ENCODE measurements at regions not wholly inside any gene's neighbourhood (a gene's known extent, or its start where the extent isn't known, plus 50 kb on each side); places are given as distances from the start of the nearest gene placed in this dataset.

- DNase-seq (ENCODE audit: low spot score), result no peak
- no peak for TF ChIP-seq CTCF (IDR thresholded peaks at IDR 0.05)
- peaks cover 1% of the 10 kb centered on the region for H3K36me3 Mint-ChIP-seq (ENCODE audit: low read depth)
- H3K4me3 Mint-ChIP-seq (ENCODE audit: unreplicated experiment), result no peak overlapping the region
- no peak overlapping the region for H3K27ac Mint-ChIP-seq (ENCODE audit: unreplicated experiment)
- no peaks in the 10 kb centered on the region for H3K4me1 Mint-ChIP-seq (ENCODE audit: low read depth)
- peaks cover 7% of the 10 kb centered on the region for H3K9me3 Mint-ChIP-seq (ENCODE audit: low read depth)
- H3K27me3 Mint-ChIP-seq (ENCODE audit: low read depth), result peaks cover 2% of the 10 kb centered on the region
Observed at GRCh38 chr12:18998343-18999261, 130.9 kb upstream of the PLEKHA5 start.

GRCh38 chr12:19000836-19001235 lies 128.7 kb upstream of the PLEKHA5 start:
- no peak for DNase-seq (ENCODE audit: low spot score)
- Mint-ChIP-seq H3K4me1 (ENCODE audit: low read depth) (no peaks in the 10 kb centered on the region), H3K36me3 (ENCODE audit: low read depth) (no peaks in the 10 kb centered on the region), H3K27ac (ENCODE audit: unreplicated experiment) (no peak overlapping the region), H3K9me3 (ENCODE audit: low read depth) (peaks cover 7% of the 10 kb centered on the region), H3K27me3 (ENCODE audit: low read depth) (no peaks in the 10 kb centered on the region), H3K4me3 (ENCODE audit: unreplicated experiment) (no peak overlapping the region)
- TF ChIP-seq CTCF (IDR thresholded peaks at IDR 0.05), result no peak

GRCh38 chr12:19002216-19002615 lies 127.3 kb upstream of the PLEKHA5 start:
- no peaks in the 10 kb centered on the region for H3K4me1 Mint-ChIP-seq (ENCODE audit: low read depth)
- no peaks in the 10 kb centered on the region for H3K36me3 Mint-ChIP-seq (ENCODE audit: low read depth)
- no peak for DNase-seq (ENCODE audit: low spot score)
- no peak overlapping the region for H3K27ac Mint-ChIP-seq (ENCODE audit: unreplicated experiment)
- no peak for TF ChIP-seq CTCF (IDR thresholded peaks at IDR 0.05)
- H3K27me3 Mint-ChIP-seq (ENCODE audit: low read depth), result no peaks in the 10 kb centered on the region
- no peak overlapping the region for H3K4me3 Mint-ChIP-seq (ENCODE audit: unreplicated experiment)
- no peaks in the 10 kb centered on the region for H3K9me3 Mint-ChIP-seq (ENCODE audit: low read depth)

- Mint-ChIP-seq H3K4me1 (ENCODE audit: low read depth) (no peaks in the 10 kb centered on the region), H3K9me3 (ENCODE audit: low read depth) (no peaks in the 10 kb centered on the region), H3K36me3 (ENCODE audit: low read depth) (no peaks in the 10 kb centered on the region), H3K4me3 (ENCODE audit: unreplicated experiment) (no peak overlapping the region), H3K27ac (ENCODE audit: unreplicated experiment) (no peak overlapping the region), H3K27me3 (ENCODE audit: low read depth) (no peaks in the 10 kb centered on the region)
- TF ChIP-seq CTCF (IDR thresholded peaks at IDR 0.05), result no peak
- no peak for DNase-seq (ENCODE audit: low spot score)
Observed at GRCh38 chr12:19003141-19003540, 126.4 kb upstream of the PLEKHA5 start.

GRCh38 chr12:19003987-19004619 lies 125.4 kb upstream of the PLEKHA5 start:
- TF ChIP-seq CTCF (IDR thresholded peaks at IDR 0.05), result no peak
- H3K4me1 Mint-ChIP-seq (ENCODE audit: low read depth), result no peaks in the 10 kb centered on the region
- H3K27me3 Mint-ChIP-seq (ENCODE audit: low read depth), result no peaks in the 10 kb centered on the region
- no peaks in the 10 kb centered on the region for H3K9me3 Mint-ChIP-seq (ENCODE audit: low read depth)
- H3K27ac Mint-ChIP-seq (ENCODE audit: unreplicated experiment), result no peak overlapping the region
- H3K36me3 Mint-ChIP-seq (ENCODE audit: low read depth), result no peaks in the 10 kb centered on the region
- DNase-seq (ENCODE audit: low spot score), result no peak
- no peak overlapping the region for H3K4me3 Mint-ChIP-seq (ENCODE audit: unreplicated experiment)
